Islet of Langerhans (tissue), 1 donor: ENCODE measurements at regions not wholly inside any gene's neighbourhood (a gene's known extent, or its start where the extent isn't known, plus 50 kb on each side); places are given as distances from the start of the nearest gene placed in this dataset.

ENCODE experiments used
- FAIRE-seq: peaks from one replicate; lab custom pipeline; 2011; peaks lifted over from hg19 to GRCh38; lab: Jason Lieb, UNC

- no peak for FAIRE-seq
Measured at GRCh38 chr2:9772035-9772998, 71.0 kb upstream of the TAF1B start.

DNA sequence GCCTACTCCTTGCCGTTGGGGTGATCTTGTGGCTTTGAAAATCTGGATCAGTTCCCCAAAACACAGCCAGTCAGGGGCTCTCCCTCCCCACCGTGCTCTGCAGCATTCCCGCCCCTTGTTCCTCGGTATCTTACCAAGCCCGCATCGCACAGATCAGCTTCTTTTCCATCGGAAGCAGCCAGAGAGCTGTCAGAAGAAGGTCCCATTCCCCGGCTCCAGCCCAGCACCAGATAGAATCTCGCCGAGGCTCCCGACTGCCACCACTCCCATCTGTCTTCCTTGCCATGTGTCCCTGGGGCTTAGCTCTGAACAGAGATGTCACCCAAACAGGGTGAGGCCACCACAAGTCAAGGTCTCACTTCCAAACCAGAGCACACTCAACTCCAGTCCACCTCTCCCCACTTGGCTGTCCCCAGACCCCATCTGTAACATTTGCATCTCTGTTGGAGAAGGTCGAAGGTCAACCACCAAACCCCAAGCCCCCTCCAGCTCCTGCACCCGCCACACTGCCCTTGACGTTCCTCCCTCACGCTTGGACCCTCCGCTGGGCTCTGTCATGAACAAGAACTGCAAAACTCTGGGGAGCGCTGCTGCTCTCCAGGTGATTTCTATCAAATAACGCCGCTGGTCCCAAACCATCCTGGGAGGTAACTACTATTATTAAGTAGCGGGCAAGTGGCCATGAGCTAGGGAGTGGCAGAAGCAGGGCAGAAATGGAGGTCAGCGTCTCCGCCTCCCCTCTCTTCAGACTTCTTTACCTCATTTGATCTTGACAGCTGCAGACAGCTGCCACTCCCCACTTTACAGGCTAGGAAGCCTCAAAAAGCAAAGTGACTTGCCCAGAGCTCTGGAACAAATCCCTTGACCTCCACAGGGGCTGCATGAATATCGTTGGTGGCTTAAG is 70.0 kb upstream of the TAF1B start:
- FAIRE-seq: no peak

DNA sequence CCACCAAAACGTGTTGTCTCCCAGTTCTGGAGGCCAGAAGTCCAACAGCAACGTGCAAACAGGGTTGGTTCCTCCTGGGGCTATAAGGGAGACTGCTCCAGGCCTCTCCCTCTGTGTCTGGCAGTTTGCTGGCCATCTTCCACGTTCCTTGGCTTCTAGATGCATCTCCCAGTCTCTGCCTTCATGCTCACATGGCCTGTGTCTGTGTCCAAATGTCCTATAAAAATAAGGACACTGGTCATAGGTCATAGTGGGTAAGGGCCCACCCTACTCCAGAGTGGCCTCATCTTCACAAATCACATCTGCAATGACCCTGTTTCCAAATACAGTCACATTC is 69.4 kb upstream of the TAF1B start:
- no peak for FAIRE-seq

- FAIRE-seq: no peak
Measured at GRCh38 chr2:9774266-9774665, 69.0 kb upstream of the TAF1B start.

DNA sequence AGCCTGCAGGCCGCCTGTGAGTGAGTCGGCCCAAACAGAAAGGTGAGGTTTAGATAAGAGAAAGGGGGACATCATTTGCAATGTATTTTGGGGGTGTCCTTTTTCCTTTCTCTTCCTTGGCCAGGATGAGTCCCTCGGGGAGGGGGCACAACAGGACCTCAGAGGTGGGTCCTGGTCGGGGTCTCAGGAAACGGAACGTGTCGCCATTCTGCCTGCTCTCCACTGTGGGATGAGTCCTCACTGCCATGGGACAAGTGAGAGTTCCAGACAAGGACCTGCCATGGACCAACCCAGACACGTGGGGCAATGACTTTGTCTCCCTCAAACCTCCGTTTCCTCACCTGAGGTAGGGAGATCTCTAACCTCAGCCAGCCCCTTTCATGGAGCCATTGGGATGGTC is 67.9 kb upstream of the TAF1B start:
- no peak for FAIRE-seq

DNA sequence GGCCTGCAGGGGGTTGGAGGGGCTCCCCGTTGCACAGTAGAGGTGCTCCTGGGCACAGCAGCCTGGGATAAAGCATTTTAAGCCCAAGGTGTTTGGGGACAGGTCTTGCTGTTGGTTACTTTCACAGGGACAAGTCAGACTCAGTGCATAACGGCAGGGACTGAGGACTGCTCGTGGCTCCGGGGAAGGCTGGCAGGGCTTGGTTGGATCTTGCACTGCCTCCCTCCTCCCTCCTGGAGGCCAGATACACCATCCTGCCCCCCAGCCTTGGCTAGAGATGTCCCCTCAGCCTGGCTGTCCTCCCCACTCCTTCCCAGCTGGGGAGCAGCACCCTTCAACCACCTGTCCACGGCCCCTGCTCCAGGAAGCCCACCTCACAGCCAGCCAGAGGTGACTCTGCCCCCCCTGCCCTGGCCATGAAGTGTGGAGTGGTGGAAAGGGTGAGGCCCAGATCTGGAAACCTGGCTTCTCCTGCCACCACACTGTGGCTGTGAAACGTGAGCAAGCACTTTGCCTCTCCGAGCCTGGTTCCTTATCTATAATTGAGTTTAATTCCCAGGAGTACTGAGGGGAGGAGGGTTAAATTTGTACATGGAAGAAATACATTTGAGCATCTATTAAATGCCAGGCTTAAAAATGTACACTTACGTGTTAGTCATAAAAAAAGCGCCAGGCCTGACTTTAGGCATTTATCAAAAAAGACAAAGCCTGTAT is 67.1 kb upstream of the TAF1B start:
- no peak for FAIRE-seq

- FAIRE-seq: no peak
Measured at GRCh38 chr2:9777081-9777480, 66.2 kb upstream of the TAF1B start.

DNA sequence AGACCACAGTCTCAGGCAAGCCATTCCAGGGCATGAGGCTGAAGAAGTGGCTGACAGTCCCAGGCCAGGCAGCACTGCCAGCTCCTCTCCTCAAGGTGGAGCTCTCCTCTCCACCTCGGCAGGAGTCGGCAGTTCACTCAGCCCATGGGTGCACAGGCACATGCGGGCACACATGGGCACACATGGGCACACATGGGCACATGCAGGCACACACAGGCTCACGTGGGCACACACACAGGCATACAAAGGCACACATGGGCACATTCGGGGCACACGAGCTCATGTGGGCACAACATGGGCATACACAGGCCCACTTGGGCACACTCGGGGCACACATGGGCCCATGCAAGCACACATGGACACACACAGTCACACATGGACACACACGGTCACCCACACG is 65.3 kb upstream of the TAF1B start:
- no peak for FAIRE-seq

DNA sequence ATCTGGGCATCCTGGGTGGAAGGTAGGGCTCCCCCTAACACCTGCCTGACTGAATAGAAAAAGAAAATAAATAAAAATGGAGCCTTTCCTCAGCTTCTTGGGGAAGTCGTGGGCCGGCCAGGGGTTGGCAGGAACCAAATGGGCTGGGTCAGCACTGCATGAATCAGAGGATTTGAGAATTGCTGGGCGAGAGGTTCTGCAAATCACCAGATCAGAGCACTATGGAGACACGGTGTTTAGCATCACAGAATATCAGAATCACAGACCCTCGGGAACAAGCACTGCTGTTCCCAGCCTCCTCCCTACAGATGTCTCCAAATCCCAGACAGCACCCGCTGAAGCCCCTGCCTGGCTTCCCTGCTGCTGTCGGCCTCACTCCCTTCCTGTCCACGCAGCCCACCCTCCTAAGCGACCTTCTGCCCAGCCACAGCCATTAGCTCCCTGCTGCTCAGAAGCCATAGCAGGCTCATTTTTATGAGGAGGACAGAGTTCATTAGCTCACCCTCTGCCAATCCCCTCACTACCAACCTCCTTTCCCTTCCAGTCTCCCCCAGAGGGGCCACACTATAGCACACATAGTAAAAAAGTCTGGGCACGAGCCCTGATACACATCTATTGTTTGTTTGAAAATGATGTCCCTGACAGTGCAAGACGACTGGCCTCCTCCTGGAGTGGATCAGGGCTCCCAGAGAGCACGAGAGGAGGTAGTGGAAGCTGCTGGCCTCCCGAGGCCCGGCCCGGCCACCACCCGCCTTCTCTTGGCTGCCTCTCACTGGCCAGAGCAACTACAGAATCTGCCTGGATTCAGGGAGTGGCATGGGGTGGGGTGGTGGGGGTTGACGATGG is 64.6 kb upstream of the TAF1B start:
- FAIRE-seq: no peak

DNA sequence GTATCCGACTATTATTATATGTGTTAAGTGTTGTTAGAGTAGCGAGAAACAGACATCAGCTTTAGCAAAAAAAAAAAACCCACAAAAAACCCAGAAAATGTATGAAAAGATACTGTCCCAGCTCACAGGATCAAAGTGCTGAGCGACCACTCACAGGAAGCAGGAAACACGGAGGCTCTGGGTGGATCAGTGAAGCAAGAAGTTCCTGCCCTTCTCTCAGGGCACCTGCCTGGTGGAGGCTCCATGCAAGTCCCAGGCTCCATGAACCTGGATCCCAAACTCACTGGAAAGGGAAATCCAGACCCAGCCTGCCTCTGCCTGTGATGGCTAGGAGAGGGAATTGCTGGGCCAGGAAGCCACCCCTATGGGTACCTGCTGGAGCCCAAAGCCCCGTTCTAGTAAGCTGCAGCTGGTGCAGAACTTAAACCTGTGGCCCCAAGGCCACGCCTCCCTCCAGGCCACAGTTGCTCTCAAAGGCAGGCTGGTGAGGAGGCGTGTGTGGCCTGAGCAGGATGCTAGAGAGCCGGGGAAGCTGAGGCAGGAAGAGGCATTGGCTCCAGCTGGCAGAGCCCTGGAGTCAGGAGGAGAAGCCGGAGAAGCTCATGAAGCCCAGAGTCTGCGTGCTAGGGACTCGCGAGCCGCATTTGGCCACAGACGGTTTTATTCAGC is 63.5 kb upstream of the TAF1B start:
- FAIRE-seq: no peak

DNA sequence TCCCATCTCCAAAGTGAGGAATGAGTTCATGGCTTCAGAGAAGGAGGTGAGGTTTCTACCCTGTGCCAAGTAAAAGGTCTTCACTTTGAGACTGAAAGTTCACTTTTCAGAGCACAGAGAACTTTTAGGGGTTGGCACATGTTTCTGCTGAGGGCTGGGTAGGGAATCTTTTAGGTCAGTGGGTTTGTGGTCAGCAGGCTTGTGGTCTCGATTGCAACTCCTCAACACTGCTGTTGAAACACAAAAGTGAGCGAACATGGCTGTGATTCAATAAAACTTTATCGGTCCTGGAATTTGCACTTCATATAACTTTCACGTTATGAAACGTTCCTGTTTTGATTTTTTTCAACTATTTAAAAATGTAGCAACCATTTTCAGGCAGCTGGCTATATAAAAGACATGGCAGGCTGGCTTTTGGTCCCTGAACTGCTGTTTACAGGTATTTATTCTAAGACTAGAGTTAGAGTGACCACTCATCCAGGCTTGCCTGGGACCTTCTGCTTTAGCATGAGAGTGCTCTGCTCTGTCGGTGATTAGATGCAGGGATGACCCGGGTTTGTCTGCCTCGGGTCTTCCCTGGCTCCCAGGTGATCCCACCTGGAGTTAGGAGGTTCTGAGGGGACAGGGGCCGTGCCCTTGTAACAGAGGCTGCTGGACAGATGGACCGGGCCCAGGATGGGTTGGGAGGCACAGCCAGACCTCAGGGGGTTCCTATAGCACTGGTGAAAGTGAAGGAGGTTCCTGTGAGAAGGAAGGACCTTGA is 62.7 kb upstream of the TAF1B start:
- no peak for FAIRE-seq

- no peak for FAIRE-seq
Measured at GRCh38 chr2:9781252-9781651, 62.0 kb upstream of the TAF1B start.

- FAIRE-seq: peak; percentile 43
Measured at GRCh38 chr2:9782197-9782719, 61.0 kb upstream of the TAF1B start.

DNA sequence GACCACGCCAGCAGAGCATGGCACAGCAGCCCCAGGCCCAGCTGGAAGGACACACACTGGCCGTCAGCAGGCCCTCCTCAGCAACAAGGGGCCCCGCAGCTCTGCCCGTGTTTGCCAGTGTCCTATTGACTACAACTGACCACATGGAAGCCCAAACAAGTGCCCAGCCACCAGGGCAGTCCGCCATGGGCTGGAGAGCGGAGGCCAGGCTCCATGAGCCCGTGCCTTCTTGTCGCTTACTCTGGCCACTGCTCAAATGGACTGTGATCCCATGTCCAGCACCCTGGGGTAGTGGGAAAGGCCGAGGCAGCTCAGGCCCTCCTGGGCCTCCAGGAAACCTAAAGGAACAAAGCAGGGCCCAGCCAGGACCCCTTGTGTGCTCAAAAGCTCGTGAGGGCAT is 53.9 kb upstream of the TAF1B start:
- no peak for FAIRE-seq

GRCh38 chr2:9790702-9791225 is 52.5 kb upstream of the TAF1B start:
- no peak for FAIRE-seq

DNA sequence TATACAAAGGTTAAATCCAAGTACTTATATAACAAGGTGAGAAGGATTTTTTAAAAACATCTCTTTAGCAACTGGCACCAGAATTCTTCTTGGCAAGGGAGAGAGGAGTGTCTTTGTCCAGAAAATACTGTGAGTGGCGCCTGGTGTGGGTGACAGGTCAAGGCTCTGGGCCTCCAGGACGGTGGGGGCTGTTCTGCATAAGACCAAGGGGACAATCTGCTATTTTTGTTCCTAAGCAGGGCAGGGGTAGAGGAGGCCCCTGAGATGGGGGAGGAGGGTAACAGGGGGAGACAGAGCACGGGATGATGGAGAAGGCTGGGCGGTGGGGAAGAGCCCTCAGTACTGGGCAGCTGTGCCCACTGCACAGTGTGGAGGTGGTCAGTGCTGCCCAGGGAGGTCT is 51.6 kb upstream of the TAF1B start:
- no peak for FAIRE-seq

- no peak for FAIRE-seq
Measured at GRCh38 chr2:9793156-9793917, 49.9 kb upstream of the TAF1B start.
